Skin epidermis (tissue), 12 donors: ENCODE measurements at regions not wholly inside any gene's neighbourhood (a gene's known extent, or its start where the extent isn't known, plus 50 kb on each side); places are given as distances from the start of the nearest gene placed in this dataset.

Source experiments
- H3K27ac ChIP-seq, 21 experiments: fragments of 200-600 bp; sonication (generic) in 11 of 21; one replicate each; pipeline ENCODE4 v1.5.0; 2020; ENCODE audit warnings: mild to moderate bottlenecking in 3 of 21, inconsistent platforms in 2 of 21, moderate library complexity in 2 of 21
- H3K4me3 ChIP-seq, 7 experiments: fragments of 200-600 bp; sonication (generic) in 2 of 7; one replicate each; pipeline ENCODE4 v1.5.0; 2020; ENCODE audit warnings: inconsistent platforms in 2 of 7, mild to moderate bottlenecking in 2 of 7, moderate library complexity in 1 of 7

- Histone ChIP-seq H3K4me3 (no peak overlapping the region), H3K27ac (no peak overlapping the region)
Measured at GRCh38 chrX:39762266-39762841, 335.4 kb downstream of the BCOR start.

GRCh38 chrX:39764441-39764914 is 333.3 kb downstream of the BCOR start:
- no peak overlapping the region for H3K4me3 ChIP-seq
- H3K27ac ChIP-seq: no peak overlapping the region

- no peak overlapping the region for H3K4me3 ChIP-seq
- H3K27ac ChIP-seq: peak overlapping the region in 5 of 21 experiments; percentile 30 to 81 (median 69)
Measured at GRCh38 chrX:39765327-39765726, 332.4 kb downstream of the BCOR start.

- Histone ChIP-seq H3K27ac (peak overlapping the region in 9 of 21 experiments; percentile 3 to 81 (median 55)), H3K4me3 (no peak overlapping the region)
Measured at GRCh38 chrX:39766085-39766726, 331.6 kb downstream of the BCOR start.

- H3K4me3 ChIP-seq: no peak overlapping the region
- peak overlapping the region in 4 of 21 experiments; percentile 3 to 81 (median 28) for H3K27ac ChIP-seq
Measured at GRCh38 chrX:39766855-39767254, 330.9 kb downstream of the BCOR start.

- H3K27ac ChIP-seq: no peak overlapping the region
- no peak overlapping the region for H3K4me3 ChIP-seq
Measured at GRCh38 chrX:39767446-39767845, 330.3 kb downstream of the BCOR start.

- H3K27ac ChIP-seq: no peak overlapping the region
- no peak overlapping the region for H3K4me3 ChIP-seq
Measured at GRCh38 chrX:39769748-39770147, 328.0 kb downstream of the BCOR start.

GRCh38 chrX:39771089-39771488 is 326.7 kb downstream of the BCOR start:
- H3K27ac ChIP-seq: peak overlapping the region in 4 of 21 experiments; percentile 46 to 81 (median 74)
- H3K4me3 ChIP-seq: no peak overlapping the region

GRCh38 chrX:39772057-39772832 is 325.5 kb downstream of the BCOR start:
- peak overlapping the region in 12 of 21 experiments; percentile 1 to 81 (median 49) for H3K27ac ChIP-seq
- no peak overlapping the region for H3K4me3 ChIP-seq

- Histone ChIP-seq H3K27ac (peak overlapping the region in 2 of 21 experiments; percentile 69 to 81), H3K4me3 (no peak overlapping the region)
Measured at GRCh38 chrX:39773150-39773549, 324.6 kb downstream of the BCOR start.

- H3K27ac ChIP-seq: peak overlapping the region in 6 of 21 experiments; percentile 22 to 81 (median 45)
- H3K4me3 ChIP-seq: no peak overlapping the region
Measured at GRCh38 chrX:39773923-39774773, 323.6 kb downstream of the BCOR start.

- peak overlapping the region in 4 of 21 experiments; percentile 22 to 81 (median 34) for H3K27ac ChIP-seq
- H3K4me3 ChIP-seq: no peak overlapping the region
Measured at GRCh38 chrX:39774774-39775328, 322.9 kb downstream of the BCOR start.

- H3K27ac ChIP-seq: peak overlapping the region in 1 of 21 experiments; percentile 16
- H3K4me3 ChIP-seq: no peak overlapping the region
Measured at GRCh38 chrX:39777623-39778025, 320.1 kb downstream of the BCOR start.

- Histone ChIP-seq H3K4me3 (no peak overlapping the region), H3K27ac (no peak overlapping the region)
Measured at GRCh38 chrX:39779952-39780783, 317.6 kb downstream of the BCOR start.

GRCh38 chrX:39782276-39782675 is 315.5 kb downstream of the BCOR start:
- no peak overlapping the region for H3K4me3 ChIP-seq

GRCh38 chrX:39787999-39788398 is 309.8 kb downstream of the BCOR start:
- H3K27ac ChIP-seq: no peak overlapping the region
- H3K4me3 ChIP-seq: no peak overlapping the region

More at GRCh38 chrX:39782276-39782675, 315.5 kb downstream of the BCOR start:
- no peak overlapping the region for H3K27ac ChIP-seq

GRCh38 chrX:39788521-39788920 is 309.2 kb downstream of the BCOR start:
- H3K4me3 ChIP-seq: no peak overlapping the region
- H3K27ac ChIP-seq: no peak overlapping the region

- Histone ChIP-seq H3K27ac (no peak overlapping the region), H3K4me3 (no peak overlapping the region)
Measured at GRCh38 chrX:39791691-39792090, 306.1 kb downstream of the BCOR start.
